Activated T-cell treated with anti-CD3 and anti-CD28 coated beads, Interleukin-2, amount 50 U/mL, for 24 hours (primary cell): ENCODE measurements at regions not wholly inside any gene's neighbourhood (a gene's known extent, or its start where the extent isn't known, plus 50 kb on each side); places are given as distances from the start of the nearest gene placed in this dataset.
"Not testable (repeated sequence)": the region's sequence is repeated elsewhere in the genome, so short reads cannot be mapped to it uniquely, and the experiment has no call there.

ENCODE experiments used
- DNase-seq: peaks from one replicate; pipeline ENCODE4 v3.0.0-alpha.2; 2020
- H3K27ac Mint-ChIP-seq: 2 replicates; pipeline ENCODE4 v1.8.0; 2020; ENCODE audit warnings: mild to moderate bottlenecking, mixed read lengths
- H3K27me3 Mint-ChIP-seq: 2 replicates; pipeline ENCODE4 v1.8.0; 2020; ENCODE audit warnings: mixed read lengths
- H3K36me3 Mint-ChIP-seq: 2 replicates; pipeline ENCODE4 v1.8.0; 2020; ENCODE audit warnings: low read depth, mixed read lengths
- H3K4me1 Mint-ChIP-seq: 2 replicates; pipeline ENCODE4 v1.8.0; 2020; ENCODE audit warnings: low read depth, mixed read lengths
- H3K4me3 Mint-ChIP-seq: 2 replicates; pipeline ENCODE4 v1.8.0; 2020; ENCODE audit warnings: mild to moderate bottlenecking, moderate library complexity, mixed read lengths
- H3K9me3 Mint-ChIP-seq: 2 replicates; pipeline ENCODE4 v1.8.0; 2020; ENCODE audit warnings: mixed read lengths

GRCh38 chr16:29355339-29356059, 51.0 kb downstream of the NPIPB11 start:
- not testable (repeated sequence) for H3K27ac Mint-ChIP-seq, H3K9me3 Mint-ChIP-seq, H3K27me3 Mint-ChIP-seq, H3K4me3 Mint-ChIP-seq, H3K36me3 Mint-ChIP-seq, H3K4me1 Mint-ChIP-seq, DNase-seq

DNA sequence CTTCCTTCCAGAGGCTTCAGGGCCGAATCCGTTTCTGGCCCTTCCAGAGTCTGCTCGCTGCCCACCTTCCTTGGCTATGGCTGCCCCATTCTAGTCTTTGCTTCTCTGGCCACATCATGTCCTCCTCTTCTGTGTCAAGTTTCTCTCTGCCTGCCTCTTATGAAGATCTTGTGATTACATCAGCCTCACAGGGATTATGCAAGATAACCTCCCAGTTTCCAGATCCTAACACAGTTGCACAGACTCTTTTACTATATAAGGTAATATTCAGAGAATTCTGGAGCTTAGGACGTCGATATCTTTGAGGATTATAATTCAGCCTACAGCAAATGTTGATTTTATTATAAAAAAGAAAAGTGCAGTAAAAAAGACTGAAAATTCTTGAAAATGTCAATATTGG, 52.1 kb downstream of the NPIPB11 start:
- H3K4me3 Mint-ChIP-seq, DNase-seq, H3K4me1 Mint-ChIP-seq, H3K36me3 Mint-ChIP-seq, H3K27me3 Mint-ChIP-seq, H3K27ac Mint-ChIP-seq, H3K9me3 Mint-ChIP-seq: not testable (repeated sequence)

GRCh38 chr16:29352617-29352999, 53.9 kb downstream of the NPIPB11 start:
- DNase-seq, H3K36me3 Mint-ChIP-seq, H3K27me3 Mint-ChIP-seq, H3K9me3 Mint-ChIP-seq, H3K27ac Mint-ChIP-seq, H3K4me3 Mint-ChIP-seq, H3K4me1 Mint-ChIP-seq: not testable (repeated sequence)

- H3K9me3 Mint-ChIP-seq, H3K27me3 Mint-ChIP-seq, H3K36me3 Mint-ChIP-seq, DNase-seq, H3K4me1 Mint-ChIP-seq, H3K4me3 Mint-ChIP-seq, H3K27ac Mint-ChIP-seq: not testable (repeated sequence)
Observed at GRCh38 chr16:29351970-29352616, 54.4 kb downstream of the NPIPB11 start.

- H3K27ac Mint-ChIP-seq, H3K27me3 Mint-ChIP-seq, H3K9me3 Mint-ChIP-seq, DNase-seq, H3K4me3 Mint-ChIP-seq, H3K4me1 Mint-ChIP-seq, H3K36me3 Mint-ChIP-seq: not testable (repeated sequence)
Observed at GRCh38 chr16:29351271-29351969, 55.1 kb downstream of the NPIPB11 start.

DNA sequence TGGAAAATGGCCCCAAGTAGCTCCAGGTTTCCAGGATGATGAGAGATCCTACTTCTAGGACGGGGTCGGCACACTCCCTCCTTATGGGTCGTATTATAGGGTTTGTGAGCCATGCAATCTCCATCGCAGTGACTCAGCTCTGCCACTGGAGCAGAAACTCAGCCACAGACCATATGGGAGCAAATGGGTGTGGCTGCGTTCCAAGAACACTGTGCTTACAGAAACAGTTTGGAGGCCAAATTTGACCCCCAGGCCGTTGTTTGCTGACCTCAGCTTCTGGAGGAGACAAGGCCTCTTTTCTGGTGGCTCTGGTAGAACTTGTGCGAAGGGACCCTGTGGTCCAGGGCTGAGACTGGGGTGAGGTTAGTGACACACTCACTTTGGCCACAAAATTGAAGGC, 56.5 kb downstream of the NPIPB11 start:
- DNase-seq, H3K36me3 Mint-ChIP-seq, H3K4me3 Mint-ChIP-seq, H3K4me1 Mint-ChIP-seq, H3K27me3 Mint-ChIP-seq, H3K9me3 Mint-ChIP-seq, H3K27ac Mint-ChIP-seq: not testable (repeated sequence)

DNA sequence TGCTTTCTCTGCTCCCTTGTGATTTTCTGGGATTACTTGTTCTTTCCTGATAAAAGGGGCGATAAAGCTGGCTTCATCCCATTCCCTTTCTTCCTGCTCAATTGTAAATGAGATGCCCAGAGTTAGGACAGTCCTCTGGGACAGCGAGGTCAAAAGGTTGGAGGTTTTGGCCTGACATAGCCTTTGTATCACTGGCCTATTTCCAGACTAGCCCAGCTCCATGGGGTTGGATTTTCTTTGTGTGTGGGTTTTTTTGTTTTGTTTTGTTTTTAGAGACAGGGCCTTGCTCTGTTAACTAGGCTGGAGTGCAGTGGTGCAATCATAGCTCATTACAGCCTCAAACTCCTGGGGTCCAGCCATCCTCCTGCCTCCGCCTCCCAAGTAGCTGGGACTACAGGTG, 57.8 kb downstream of the NPIPB11 start:
- not testable (repeated sequence) for H3K9me3 Mint-ChIP-seq, H3K36me3 Mint-ChIP-seq, H3K27me3 Mint-ChIP-seq, H3K27ac Mint-ChIP-seq, DNase-seq, H3K4me1 Mint-ChIP-seq, H3K4me3 Mint-ChIP-seq

GRCh38 chr16:29348123-29348690, 58.3 kb downstream of the NPIPB11 start:
- H3K27ac Mint-ChIP-seq, DNase-seq, H3K4me3 Mint-ChIP-seq, H3K36me3 Mint-ChIP-seq, H3K27me3 Mint-ChIP-seq, H3K4me1 Mint-ChIP-seq, H3K9me3 Mint-ChIP-seq: not testable (repeated sequence)

GRCh38 chr16:29346796-29347580, 59.5 kb downstream of the NPIPB11 start:
- not testable (repeated sequence) for H3K4me3 Mint-ChIP-seq, H3K4me1 Mint-ChIP-seq, DNase-seq, H3K9me3 Mint-ChIP-seq, H3K36me3 Mint-ChIP-seq, H3K27me3 Mint-ChIP-seq, H3K27ac Mint-ChIP-seq

DNA sequence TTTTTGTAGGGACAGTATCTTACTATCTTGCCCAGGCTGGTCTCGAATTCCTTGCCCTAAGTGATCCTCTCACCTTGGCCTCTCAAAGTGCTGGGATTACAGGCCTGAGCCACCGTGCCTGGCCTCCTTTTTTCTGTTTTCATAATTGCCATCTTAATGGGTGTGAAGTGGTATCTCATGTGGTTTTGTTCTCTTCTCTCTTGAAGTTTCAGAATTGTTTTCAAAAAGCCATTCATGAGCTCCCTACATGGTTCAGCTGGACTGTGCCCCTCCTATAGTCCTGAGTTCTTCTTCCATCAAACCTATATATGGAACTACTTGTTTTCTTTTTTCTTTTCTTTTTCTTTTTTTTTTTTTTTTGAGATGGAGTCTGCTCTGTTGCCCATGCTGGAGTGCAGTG, 60.3 kb downstream of the NPIPB11 start:
- H3K4me3 Mint-ChIP-seq, H3K9me3 Mint-ChIP-seq, H3K36me3 Mint-ChIP-seq, H3K4me1 Mint-ChIP-seq, H3K27ac Mint-ChIP-seq, DNase-seq, H3K27me3 Mint-ChIP-seq: not testable (repeated sequence)

DNA sequence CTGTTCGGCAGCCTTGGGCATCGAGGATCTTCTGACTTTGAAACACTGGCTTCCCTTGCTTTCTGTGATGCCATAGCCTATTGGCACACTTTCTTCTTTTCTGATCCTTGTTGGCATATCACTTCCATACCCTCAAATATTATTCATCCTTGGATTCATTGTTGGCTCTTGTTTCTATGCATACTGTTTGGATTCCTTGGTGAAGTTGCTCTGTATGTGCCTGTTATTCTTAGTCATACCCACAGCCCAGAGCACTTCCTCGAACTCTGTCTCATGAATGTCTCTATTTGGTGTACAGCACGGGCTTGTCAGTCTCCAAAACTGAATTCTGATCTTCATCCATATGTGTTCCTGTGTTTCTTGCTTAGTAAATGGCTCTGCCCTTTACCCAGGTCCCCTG, 63.6 kb downstream of the NPIPB11 start:
- H3K27ac Mint-ChIP-seq, H3K27me3 Mint-ChIP-seq, H3K4me3 Mint-ChIP-seq, DNase-seq, H3K4me1 Mint-ChIP-seq, H3K9me3 Mint-ChIP-seq, H3K36me3 Mint-ChIP-seq: not testable (repeated sequence)

- not testable (repeated sequence) for H3K36me3 Mint-ChIP-seq, H3K27me3 Mint-ChIP-seq, H3K9me3 Mint-ChIP-seq, H3K4me1 Mint-ChIP-seq, H3K4me3 Mint-ChIP-seq, H3K27ac Mint-ChIP-seq, DNase-seq
Observed at GRCh38 chr16:29340779-29341438, 65.6 kb downstream of the NPIPB11 start.

DNA sequence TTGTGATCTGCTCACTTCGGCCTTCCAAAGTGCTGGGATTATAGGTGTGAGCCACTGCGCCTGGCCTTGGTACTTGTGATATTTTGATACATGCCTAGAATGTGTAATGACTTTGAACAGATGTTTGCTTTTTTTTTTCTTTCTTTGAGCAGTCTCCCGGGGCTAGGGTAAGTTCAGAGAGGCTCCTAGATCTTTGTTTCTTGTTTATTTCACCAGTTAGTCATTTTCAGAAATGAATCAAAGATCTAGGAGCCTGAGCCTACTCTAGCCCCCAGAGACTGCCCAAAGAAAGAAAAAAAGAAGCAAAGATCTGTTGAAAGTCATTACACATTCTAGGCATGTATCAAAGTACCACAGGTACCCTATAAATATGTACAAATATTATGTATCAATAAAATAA, 66.3 kb downstream of the NPIPB11 start:
- H3K27ac Mint-ChIP-seq, H3K9me3 Mint-ChIP-seq, DNase-seq, H3K36me3 Mint-ChIP-seq, H3K27me3 Mint-ChIP-seq, H3K4me3 Mint-ChIP-seq, H3K4me1 Mint-ChIP-seq: not testable (repeated sequence)
